GM23338 (cell line): ENCODE measurements at regions not wholly inside any gene's neighbourhood (a gene's known extent, or its start where the extent isn't known, plus 50 kb on each side); places are given as distances from the start of the nearest gene placed in this dataset.

Experiments used
- ATAC-seq: fragments of 200-7000 bp; cut with Tn5 transposase; 3 replicates; pipeline ENCODE4 v1.9.1; 2020
- DNase-seq: peaks from one replicate; pipeline ENCODE4 v3.0.0-alpha.2; 2015; ENCODE audit warnings: low spot score
- H2AFZ ChIP-seq: fragments of 200-600 bp; sonication (generic); 2 replicates; pipeline ENCODE4 v1.8.0; 2016; ENCODE audit warnings: antibody characterized with exemption, mild to moderate bottlenecking, moderate library complexity
- H3F3A ChIP-seq: fragments of 200-600 bp; sonication (generic); replicated peaks from 2 replicates; pipeline ENCODE4 v1.8.0; 2017; ENCODE audit warnings: antibody characterized with exemption, mixed run types, low read depth
- H3K27ac ChIP-seq: fragments of 200-600 bp; sonication (generic); 2 replicates; pipeline ENCODE4 v1.6.1; 2016; ENCODE audit warnings: low read depth
- H3K27me3 ChIP-seq: fragments of 200-600 bp; sonication (generic); 2 replicates; pipeline ENCODE4 v1.8.0; 2016; ENCODE audit warnings: mild to moderate bottlenecking, mixed run types, moderate library complexity; ENCODE audit not compliant: insufficient read depth
- H3K36me3 ChIP-seq: fragments of 200-600 bp; sonication (generic); 2 replicates; pipeline ENCODE4 v1.8.0; 2016; ENCODE audit warnings: mild to moderate bottlenecking; ENCODE audit not compliant: insufficient read depth
- H3K4me1 ChIP-seq: fragments of 200-600 bp; sonication (generic); 2 replicates; pipeline ENCODE4 v1.8.0; 2016; ENCODE audit warnings: mild to moderate bottlenecking, moderate library complexity; ENCODE audit not compliant: insufficient read depth
- H3K4me2 ChIP-seq: fragments of 200-600 bp; sonication (generic); 2 replicates; pipeline ENCODE4 v1.7.1; 2017; ENCODE audit warnings: mixed run types
- H3K4me3 ChIP-seq: fragments of 200-600 bp; sonication (generic); 2 replicates; pipeline ENCODE4 v1.6.1; 2016; ENCODE audit warnings: mixed run types
- H3K79me2 ChIP-seq: fragments of 200-600 bp; sonication (generic); replicated peaks from 2 replicates; pipeline ENCODE4 v1.8.0; 2017; ENCODE audit warnings: mild to moderate bottlenecking; ENCODE audit not compliant: insufficient read depth
- H3K9me2 ChIP-seq: fragments of 200-600 bp; sonication (generic); 2 replicates; pipeline ENCODE4 v1.8.0; 2017; ENCODE audit not compliant: insufficient read depth
- H4K20me1 ChIP-seq: fragments of 200-600 bp; sonication (generic); replicated peaks from 2 replicates; pipeline ENCODE4 v1.8.0; 2017; ENCODE audit warnings: mild to moderate bottlenecking; ENCODE audit not compliant: insufficient read depth
- H3K27ac Mint-ChIP-seq: 2 replicates; pipeline ENCODE4 v1.8.0; 2020; ENCODE audit warnings: inconsistent platforms, mild to moderate bottlenecking, moderate library complexity, mixed read lengths
- H3K27me3 Mint-ChIP-seq: 3 replicates; pipeline ENCODE4 v1.8.0; 2022; ENCODE audit warnings: low read depth, mild to moderate bottlenecking, moderate library complexity, mixed read lengths, inconsistent platforms; ENCODE audit not compliant: insufficient read depth, poor library complexity
- H3K36me3 Mint-ChIP-seq: 3 replicates; pipeline ENCODE4 v1.8.0; 2021; ENCODE audit warnings: low read depth, mild to moderate bottlenecking, inconsistent platforms, moderate library complexity, mixed read lengths
- H3K4me1 Mint-ChIP-seq: 3 replicates; pipeline ENCODE4 v1.8.0; 2020; ENCODE audit warnings: mild to moderate bottlenecking, inconsistent platforms, mixed read lengths
- H3K4me3 Mint-ChIP-seq: 3 replicates; pipeline ENCODE4 v1.8.0; 2021; ENCODE audit warnings: moderate library complexity, mild to moderate bottlenecking, inconsistent platforms, mixed read lengths
- H3K9me3 Mint-ChIP-seq: 3 replicates; pipeline ENCODE4 v1.8.0; 2020; ENCODE audit warnings: moderate library complexity, mild to moderate bottlenecking, inconsistent platforms, mixed read lengths
- CREB1 ChIP-seq: fragments of 250-450 bp; sonication (Bioruptor Pico); IDR thresholded peaks from 2 replicates; pipeline ENCODE4 v1.5.0; 2020; ENCODE audit warnings: low read depth, mild to moderate bottlenecking, moderate library complexity
- CTCF ChIP-seq, 2 experiments: fragments of 200-600 bp in 1 of 2; sonication (generic) in 1 of 2; conservative IDR thresholded peaks; 2 replicates each; pipeline versions ENCODE4 v1.5.1 to v1.6.1; 2016 to 2017; ENCODE audit warnings: antibody characterized with exemption in 2 of 2, low read depth in 2 of 2, mild to moderate bottlenecking in 2 of 2, moderate library complexity in 1 of 2
- ETS1 ChIP-seq: IDR thresholded peaks from 2 replicates; pipeline ENCODE4 v1.6.1; 2016; ENCODE audit warnings: antibody characterized with exemption
- EZH2 ChIP-seq: fragments of 200-600 bp; sonication (generic); IDR thresholded peaks from one replicate; pipeline ENCODE4 v1.8.0; 2017; ENCODE audit warnings: antibody characterized with exemption, mild to moderate bottlenecking, low read depth; ENCODE audit not compliant: unreplicated experiment
- EZH2phosphoT487 ChIP-seq: fragments of 200-600 bp; sonication (generic); IDR thresholded peaks from one replicate; pipeline ENCODE4 v1.8.1; 2018; ENCODE audit warnings: antibody characterized with exemption; ENCODE audit not compliant: unreplicated experiment
- JUNB ChIP-seq: IDR thresholded peaks from one replicate; pipeline ENCODE4 v1.6.1; 2016; ENCODE audit warnings: antibody characterized with exemption; ENCODE audit not compliant: unreplicated experiment
- NANOG ChIP-seq: IDR thresholded peaks from 2 replicates; pipeline ENCODE4 v1.6.1; 2016; ENCODE audit warnings: antibody characterized with exemption, borderline replicate concordance
- POLR2AphosphoS5 ChIP-seq: IDR thresholded peaks from 2 replicates; pipeline ENCODE4 v1.6.1; 2016; ENCODE audit warnings: antibody characterized with exemption, low read depth
- REST ChIP-seq: IDR thresholded peaks from one replicate; pipeline ENCODE4 v1.6.1; 2018; ENCODE audit warnings: antibody characterized with exemption; ENCODE audit not compliant: unreplicated experiment
- STAT1 ChIP-seq: IDR thresholded peaks from one replicate; pipeline ENCODE4 v1.6.1; 2016; ENCODE audit warnings: antibody characterized with exemption; ENCODE audit not compliant: unreplicated experiment
- ZNF114 ChIP-seq: fragments of 250-450 bp; sonication (Bioruptor Pico); IDR thresholded peaks from 2 replicates; pipeline ENCODE4 v1.5.0; 2020; ENCODE audit warnings: mild to moderate bottlenecking, moderate library complexity
- ZNF331 ChIP-seq: fragments of 250-450 bp; sonication (Bioruptor Pico); IDR thresholded peaks from 2 replicates; pipeline ENCODE4 v1.5.0; 2020; ENCODE audit warnings: low read depth, mild to moderate bottlenecking, moderate library complexity
- ZNF462 ChIP-seq: fragments of 250-450 bp; sonication (Bioruptor Pico); IDR thresholded peaks from 2 replicates; pipeline ENCODE4 v1.5.0; 2020; ENCODE audit warnings: mild to moderate bottlenecking, moderate library complexity

GRCh38 chr13:72462166-72462565 lies 265.3 kb downstream of the MZT1 start:
- Histone ChIP-seq H3K27me3 (no peaks in the 10 kb centered on the region), H3K79me2 (no peaks in the 10 kb centered on the region), H3K4me3 (no peak overlapping the region), H3K9me2 (no peaks in the 10 kb centered on the region), H2AFZ (no peak overlapping the region), H3F3A (no peaks in the 10 kb centered on the region), H3K27ac (no peak overlapping the region), H3K4me1 (peaks cover 5% of the 10 kb centered on the region; the same call in 1 of the 2 replicates), H4K20me1 (no peaks in the 10 kb centered on the region), H3K4me2 (no peak overlapping the region), H3K36me3 (no peaks in the 10 kb centered on the region)
- H3K4me3 Mint-ChIP-seq = no peak overlapping the region
- H3K4me1 Mint-ChIP-seq = peaks cover 11% of the 10 kb centered on the region; the same call in 2 of the 3 replicates
- no peaks in the 10 kb centered on the region for H3K9me3 Mint-ChIP-seq
- ATAC-seq (no peak), DNase-seq (no peak)
- H3K27ac Mint-ChIP-seq = no peak overlapping the region
- TF ChIP-seq EZH2phosphoT487 = no peak
- no peak for TF ChIP-seq ZNF114 (CRISPR knock-in tag)
- TF ChIP-seq REST = no peak
- no peak for TF ChIP-seq ZNF462 (CRISPR knock-in tag)
- TF ChIP-seq ZNF331 (CRISPR knock-in tag) = no peak
- TF ChIP-seq EZH2 = no peak
- no peak for TF ChIP-seq JUNB
- TF ChIP-seq POLR2AphosphoS5 = no peak
- no peak for TF ChIP-seq CTCF (conservative IDR thresholded peaks at IDR 0.05; ENCODE audit: low read depth in 2 of 2)
- no peak for TF ChIP-seq STAT1
- TF ChIP-seq NANOG = no peak
- TF ChIP-seq CREB1 (CRISPR knock-in tag) = no peak
- no peak for TF ChIP-seq ETS1
- H3K36me3 Mint-ChIP-seq = no peaks in the 10 kb centered on the region
- peaks cover 2% of the 10 kb centered on the region for H3K27me3 Mint-ChIP-seq
